Stimulated activated CD4-positive, alpha-beta T cell treated with anti-CD3 and anti-CD28 coated beads, Interleukin-4, amount 100 ng/mL, for 4 hours (primary cell): ENCODE measurements at regions not wholly inside any gene's neighbourhood (a gene's known extent, or its start where the extent isn't known, plus 50 kb on each side); places are given as distances from the start of the nearest gene placed in this dataset.

Source experiments
- DNase-seq, 2 experiments: peaks; one replicate each; pipeline ENCODE4 v3.0.0-alpha.2; 2020

GRCh38 chr12:24462946-24463345 is 486.0 kb downstream of the BCAT1 start:
- DNase-seq, result no peak

- DNase-seq, result no peak
These were observed 488.4 kb downstream of the BCAT1 start for GRCh38 chr12:24460506-24460905.

GRCh38 chr12:24460099-24460498 is 488.8 kb downstream of the BCAT1 start:
- DNase-seq, result no peak

- no peak for DNase-seq
These were observed 493.1 kb downstream of the BCAT1 start for GRCh38 chr12:24455811-24456210.

GRCh38 chr12:24447678-24448077 is 498.2 kb upstream of the SOX5 start:
- DNase-seq, result no peak

- no peak for DNase-seq
These were observed 496.8 kb upstream of the SOX5 start for GRCh38 chr12:24446287-24446686.

- no peak for DNase-seq
These were observed 495.2 kb upstream of the SOX5 start for GRCh38 chr12:24444634-24445033.

GRCh38 chr12:24441458-24441857 is 492.0 kb upstream of the SOX5 start:
- no peak for DNase-seq

GRCh38 chr12:24436667-24437066 is 487.2 kb upstream of the SOX5 start:
- DNase-seq, result no peak

- DNase-seq, result no peak
These were observed 482.4 kb upstream of the SOX5 start for GRCh38 chr12:24431872-24432271.

GRCh38 chr12:24427776-24428175 is 478.3 kb upstream of the SOX5 start:
- DNase-seq, result no peak

GRCh38 chr12:24425601-24425970 is 476.1 kb upstream of the SOX5 start:
- no peak for DNase-seq

- DNase-seq, result no peak
These were observed 475.6 kb upstream of the SOX5 start for GRCh38 chr12:24424889-24425600.

GRCh38 chr12:24424376-24424775 is 474.9 kb upstream of the SOX5 start:
- DNase-seq, result no peak

- DNase-seq, result no peak
These were observed 474.1 kb upstream of the SOX5 start for GRCh38 chr12:24423611-24424010.

- DNase-seq, result no peak
These were observed 472.3 kb upstream of the SOX5 start for GRCh38 chr12:24421759-24422158.

- no peak for DNase-seq
These were observed 468.7 kb upstream of the SOX5 start for GRCh38 chr12:24418157-24418556.

GRCh38 chr12:24416423-24417109 is 467.1 kb upstream of the SOX5 start:
- DNase-seq, result no peak

GRCh38 chr12:24415934-24416333 is 466.5 kb upstream of the SOX5 start:
- DNase-seq, result no peak

- DNase-seq, result no peak
These were observed 465.0 kb upstream of the SOX5 start for GRCh38 chr12:24414480-24414879.

- DNase-seq, result no peak
These were observed 462.5 kb upstream of the SOX5 start for GRCh38 chr12:24411948-24412347.

- no peak for DNase-seq
These were observed 460.4 kb upstream of the SOX5 start for GRCh38 chr12:24409868-24410267.

GRCh38 chr12:24408305-24408704 is 458.8 kb upstream of the SOX5 start:
- DNase-seq, result no peak

GRCh38 chr12:24407884-24408283 is 458.4 kb upstream of the SOX5 start:
- DNase-seq, result no peak
